ENCODE measurements at regions not wholly inside any gene's neighbourhood (a gene's known extent, or its start where the extent isn't known, plus 50 kb on each side); places are given as distances from the start of the nearest gene placed in this dataset.
A peak's percentile ranks its signal among the peaks of the same experiment; 100 is the strongest.

DNA sequence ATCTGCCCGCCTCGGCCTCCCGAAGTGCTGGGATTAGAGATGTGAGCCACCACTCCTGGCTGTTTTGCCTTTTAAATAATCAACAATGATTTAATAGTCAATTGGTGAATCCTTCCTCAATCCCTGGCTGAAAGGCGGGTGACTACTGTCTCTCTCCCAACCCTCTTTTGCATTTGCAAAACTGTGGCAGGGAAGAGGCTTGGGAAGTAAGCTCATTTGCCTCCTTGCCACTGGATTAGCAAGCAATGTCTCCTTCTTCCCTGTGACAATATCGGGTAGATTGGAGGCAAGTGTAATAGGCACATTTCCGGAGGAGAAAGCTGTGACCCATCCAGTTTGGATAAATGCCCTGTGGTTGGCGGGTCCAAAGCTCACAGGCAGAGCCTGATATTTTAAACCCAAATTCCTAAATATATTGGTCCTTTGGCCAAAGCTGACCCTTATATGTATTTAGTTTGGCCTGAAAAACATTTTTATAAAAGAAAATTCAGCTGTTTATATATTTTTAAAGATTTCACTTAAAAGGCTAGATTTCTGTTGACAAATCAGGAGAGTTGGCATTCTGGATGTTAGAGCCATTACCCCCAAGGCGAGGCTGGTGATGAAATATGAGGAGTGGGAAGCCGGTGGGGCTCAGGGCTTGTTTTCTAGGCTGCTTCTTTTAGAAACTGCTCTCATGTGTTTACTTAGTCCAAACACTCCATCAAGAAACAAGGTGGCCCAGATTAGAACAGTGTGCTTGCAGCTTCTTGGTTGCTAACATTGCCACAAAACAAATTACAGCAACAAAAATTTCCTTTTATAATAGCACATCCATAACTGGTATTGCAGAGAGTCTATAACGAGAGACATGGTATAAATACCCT lies 646.9 kb upstream of the TMEM132C start:
- Histone ChIP-seq H3K27ac (ENCODE audit: low read depth, low read length) (no peak overlapping the region), H3K4me3 (ENCODE audit: low read depth, low read length) (no peak overlapping the region), H3K9me3 (ENCODE audit: control insufficient read depth, insufficient read depth, low read length) (no peaks in the 10 kb centered on the region), H3K4me1 (ENCODE audit: control insufficient read depth, insufficient read depth, low read length) (peaks cover 6% of the 10 kb centered on the region), H3K36me3 (ENCODE audit: control insufficient read depth, insufficient read depth, low read length) (no peaks in the 10 kb centered on the region), H3K27me3 (ENCODE audit: control insufficient read depth, insufficient read depth, low read length) (no peaks in the 10 kb centered on the region)
- no peak for DNase-seq (ENCODE audit: low read depth in 4 of 6, low spot score in 6 of 6)
- no CpG with 5 or more reads among the region's 10 CpGs for WGBS (ENCODE audit: insufficient coverage)

DNA sequence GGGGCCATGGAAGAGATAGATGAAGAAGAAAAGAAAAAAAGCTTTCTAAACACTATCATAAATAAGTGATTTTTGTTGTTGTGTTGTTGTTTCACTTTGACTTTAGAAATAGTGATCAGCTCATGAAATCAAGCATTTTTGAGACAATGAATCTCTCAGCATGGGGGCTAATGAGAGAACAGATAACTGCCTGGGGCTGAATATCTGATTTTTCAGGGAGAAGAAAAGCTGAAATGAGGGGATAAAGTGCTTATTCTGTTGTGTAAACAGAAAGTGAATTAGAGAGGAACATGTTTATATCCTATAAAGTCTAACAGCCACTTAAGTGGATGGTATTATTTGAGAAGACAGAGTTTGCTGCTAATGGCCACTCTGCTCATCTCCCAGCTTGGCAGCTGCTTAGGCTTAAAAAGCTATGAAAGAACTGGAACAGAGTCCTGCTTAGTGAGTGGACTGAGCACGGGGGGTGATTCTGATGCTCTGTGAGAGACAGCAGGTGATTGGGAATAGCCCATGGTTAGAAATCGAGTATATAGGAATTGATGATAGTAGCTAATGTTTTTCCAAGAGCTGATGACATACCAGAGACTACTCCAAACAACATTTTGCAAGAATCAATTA lies 646.1 kb upstream of the TMEM132C start:
- Histone ChIP-seq H3K9me3 (ENCODE audit: control insufficient read depth, insufficient read depth, low read length) (no peaks in the 10 kb centered on the region), H3K36me3 (ENCODE audit: control insufficient read depth, insufficient read depth, low read length) (no peaks in the 10 kb centered on the region), H3K4me3 (ENCODE audit: low read depth, low read length) (no peak overlapping the region), H3K27ac (ENCODE audit: low read depth, low read length) (no peak overlapping the region), H3K4me1 (ENCODE audit: control insufficient read depth, insufficient read depth, low read length) (peaks cover 6% of the 10 kb centered on the region), H3K27me3 (ENCODE audit: control insufficient read depth, insufficient read depth, low read length) (no peaks in the 10 kb centered on the region)
- peak in 1 of 6 donors; percentile 79 for DNase-seq (ENCODE audit: low read depth in 4 of 6, low spot score in 6 of 6)
- WGBS (ENCODE audit: insufficient coverage) = no CpG with 5 or more reads among the region's 2 CpGs

DNA sequence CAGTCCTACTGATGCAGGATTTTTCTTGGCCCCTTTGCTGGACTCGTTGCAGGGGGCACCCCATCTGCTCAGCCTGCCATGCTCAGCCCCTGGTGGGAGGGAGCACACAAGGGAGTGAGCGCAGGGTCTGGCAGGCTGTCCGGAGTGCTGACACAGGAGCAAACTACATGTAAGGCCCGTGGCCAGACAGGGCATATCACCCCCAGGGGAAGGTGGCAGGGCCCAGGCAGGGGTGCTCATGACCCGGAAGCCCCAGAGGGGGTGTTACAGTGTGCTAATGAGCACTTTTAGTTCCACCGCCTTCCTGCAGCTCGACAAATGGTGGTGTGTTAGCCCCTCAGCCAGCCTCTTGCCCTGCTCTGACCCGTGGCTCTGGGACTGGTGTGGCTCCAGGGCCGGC lies 645.6 kb upstream of the TMEM132C start:
- H3K27ac ChIP-seq (ENCODE audit: low read depth, low read length) = no peak overlapping the region

DNA sequence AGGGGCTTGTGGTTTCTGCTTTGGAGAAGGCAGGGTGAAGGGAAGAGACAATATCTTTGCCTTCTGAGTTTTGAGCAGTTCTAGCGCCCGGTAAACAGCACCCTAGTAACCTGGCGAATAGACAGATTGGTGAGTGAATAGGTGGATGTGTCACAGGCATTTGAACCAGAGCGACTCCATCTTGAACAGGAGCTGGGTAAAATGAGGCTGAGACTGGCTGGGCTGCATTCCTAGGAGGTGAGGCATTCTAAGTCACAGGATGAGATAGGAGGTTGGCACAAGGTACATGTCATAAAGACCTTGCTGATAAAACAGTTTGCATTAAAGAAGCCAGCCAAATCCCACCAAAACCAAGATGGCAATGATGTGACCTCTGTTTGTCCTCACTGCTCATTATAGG lies 643.6 kb upstream of the TMEM132C start:
- no peaks in the 10 kb centered on the region for H3K9me3 ChIP-seq (ENCODE audit: control insufficient read depth, insufficient read depth, low read length)
- WGBS (ENCODE audit: insufficient coverage) = 98% methylated on average over 4 of the region's 4 CpGs
- H3K27ac ChIP-seq (ENCODE audit: low read depth, low read length) = no peak overlapping the region
- H3K4me1 ChIP-seq (ENCODE audit: control insufficient read depth, insufficient read depth, low read length) = peaks cover 6% of the 10 kb centered on the region
- H3K27me3 ChIP-seq (ENCODE audit: control insufficient read depth, insufficient read depth, low read length) = no peaks in the 10 kb centered on the region
- H3K36me3 ChIP-seq (ENCODE audit: control insufficient read depth, insufficient read depth, low read length) = no peaks in the 10 kb centered on the region
- DNase-seq (ENCODE audit: low read depth in 4 of 6, low spot score in 6 of 6) = no peak
- no peak overlapping the region for H3K4me3 ChIP-seq (ENCODE audit: low read depth, low read length)

More for the DNA sequence above, 645.6 kb upstream of the TMEM132C start:
- H3K4me1 ChIP-seq (ENCODE audit: control insufficient read depth, insufficient read depth, low read length) = peaks cover 6% of the 10 kb centered on the region
- H3K27me3 ChIP-seq (ENCODE audit: control insufficient read depth, insufficient read depth, low read length) = no peaks in the 10 kb centered on the region
- WGBS (ENCODE audit: insufficient coverage) = 76% methylated on average over 9 of the region's 9 CpGs
- H3K9me3 ChIP-seq (ENCODE audit: control insufficient read depth, insufficient read depth, low read length) = no peaks in the 10 kb centered on the region
- no peak overlapping the region for H3K4me3 ChIP-seq (ENCODE audit: low read depth, low read length)
- no peak for DNase-seq (ENCODE audit: low read depth in 4 of 6, low spot score in 6 of 6)
- no peaks in the 10 kb centered on the region for H3K36me3 ChIP-seq (ENCODE audit: control insufficient read depth, insufficient read depth, low read length)

DNA sequence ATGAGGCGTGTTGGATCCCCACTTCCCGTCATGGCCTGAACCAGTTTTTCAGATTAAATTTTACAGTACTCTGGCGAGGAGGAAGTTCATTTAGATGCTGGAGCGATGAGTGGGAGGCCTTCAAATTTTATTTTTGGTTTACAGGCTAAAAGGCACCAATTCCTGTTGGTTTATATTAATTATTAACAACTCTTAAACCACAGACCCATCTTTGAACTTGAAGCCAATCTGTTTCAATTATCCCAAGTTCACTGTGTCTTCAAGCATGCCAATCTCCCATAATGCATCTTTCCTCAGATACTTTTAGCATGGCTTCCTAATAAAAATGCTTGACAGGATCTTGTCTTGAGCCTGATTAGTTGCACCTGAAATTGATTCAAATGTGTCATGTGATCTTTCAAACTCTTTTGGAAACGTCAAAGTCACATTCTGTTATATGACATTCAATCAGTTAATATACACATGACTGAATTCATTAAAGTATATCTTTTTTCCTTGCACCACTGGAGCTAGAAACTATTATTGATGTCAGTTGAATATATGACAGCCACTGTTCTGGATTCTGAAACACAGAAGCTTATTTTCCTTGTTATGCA lies 641.7 kb upstream of the TMEM132C start:
- Histone ChIP-seq H3K4me1 (ENCODE audit: control insufficient read depth, insufficient read depth, low read length) (peaks cover 6% of the 10 kb centered on the region), H3K27ac (ENCODE audit: low read depth, low read length) (no peak overlapping the region), H3K36me3 (ENCODE audit: control insufficient read depth, insufficient read depth, low read length) (no peaks in the 10 kb centered on the region), H3K27me3 (ENCODE audit: control insufficient read depth, insufficient read depth, low read length) (no peaks in the 10 kb centered on the region), H3K4me3 (ENCODE audit: low read depth, low read length) (no peak overlapping the region), H3K9me3 (ENCODE audit: control insufficient read depth, insufficient read depth, low read length) (no peaks in the 10 kb centered on the region)
- WGBS (ENCODE audit: insufficient coverage) = 100% methylated on average over 2 of the region's 5 CpGs
- no peak for DNase-seq (ENCODE audit: low read depth in 4 of 6, low spot score in 6 of 6)

DNA sequence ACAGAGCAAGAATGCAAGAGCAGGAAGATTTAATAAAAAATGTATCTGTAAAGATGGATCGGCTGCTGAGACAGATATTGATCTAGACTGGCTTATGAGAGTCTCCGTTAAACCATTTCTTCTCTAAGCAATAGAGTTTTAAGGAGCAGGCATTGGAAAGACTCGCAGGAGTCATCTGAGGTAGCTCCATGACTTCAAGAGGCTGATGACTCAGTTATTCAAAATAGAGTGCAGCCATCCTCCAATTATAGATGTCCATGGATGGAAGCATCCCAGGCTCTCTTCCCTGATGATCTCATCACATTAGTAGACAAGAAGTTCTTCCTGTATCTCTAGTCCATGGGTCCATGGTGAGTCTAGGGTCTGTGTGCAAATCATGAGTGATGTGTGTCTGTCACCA lies 638.3 kb upstream of the TMEM132C start:
- Histone ChIP-seq H3K4me1 (ENCODE audit: control insufficient read depth, insufficient read depth, low read length) (no peaks in the 10 kb centered on the region), H3K27ac (ENCODE audit: low read depth, low read length) (no peak overlapping the region), H3K4me3 (ENCODE audit: low read depth, low read length) (no peak overlapping the region), H3K36me3 (ENCODE audit: control insufficient read depth, insufficient read depth, low read length) (no peaks in the 10 kb centered on the region), H3K27me3 (ENCODE audit: control insufficient read depth, insufficient read depth, low read length) (no peaks in the 10 kb centered on the region), H3K9me3 (ENCODE audit: control insufficient read depth, insufficient read depth, low read length) (no peaks in the 10 kb centered on the region)
- 100% methylated on average over 2 of the region's 3 CpGs for WGBS (ENCODE audit: insufficient coverage)
- no peak for DNase-seq (ENCODE audit: low read depth in 4 of 6, low spot score in 6 of 6)

DNA sequence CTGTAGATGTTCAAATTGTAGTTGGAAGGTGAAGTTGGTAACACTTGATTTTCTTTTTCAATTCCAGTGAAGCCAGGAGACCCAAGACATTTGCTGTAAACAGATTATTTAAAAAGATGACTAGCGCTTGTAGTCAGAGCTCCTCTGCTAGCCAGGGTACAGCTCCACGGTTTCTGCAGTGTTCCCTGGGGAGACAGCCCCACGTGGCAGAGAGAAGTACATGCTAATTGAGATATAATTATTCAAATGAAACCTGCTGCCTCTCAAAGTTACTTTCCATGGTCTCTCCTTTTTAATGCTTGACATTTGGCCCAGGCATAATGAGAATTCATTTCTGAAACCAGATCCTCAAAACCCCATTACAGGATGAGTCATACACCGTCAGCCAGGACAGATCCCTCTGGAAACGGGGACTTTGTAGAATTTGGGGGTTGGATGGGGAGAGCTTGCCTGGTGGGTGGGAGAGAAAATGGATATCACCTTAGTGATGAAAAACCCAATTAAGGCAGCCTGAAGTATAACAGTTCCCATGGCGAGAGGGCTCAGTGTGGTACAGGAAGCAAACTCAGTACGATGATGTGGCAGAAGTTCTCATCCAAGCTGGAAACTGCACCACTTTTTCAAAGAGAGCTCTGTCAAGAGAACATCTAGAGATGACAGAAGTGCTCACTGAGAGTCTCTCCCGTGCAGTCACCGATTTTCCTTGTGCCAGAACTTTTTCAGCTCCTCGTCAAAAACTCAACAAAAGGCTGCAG lies 637.7 kb upstream of the TMEM132C start:
- Histone ChIP-seq H3K4me3 (ENCODE audit: low read depth, low read length) (no peak overlapping the region), H3K4me1 (ENCODE audit: control insufficient read depth, insufficient read depth, low read length) (no peaks in the 10 kb centered on the region), H3K27me3 (ENCODE audit: control insufficient read depth, insufficient read depth, low read length) (no peaks in the 10 kb centered on the region), H3K36me3 (ENCODE audit: control insufficient read depth, insufficient read depth, low read length) (no peaks in the 10 kb centered on the region), H3K9me3 (ENCODE audit: control insufficient read depth, insufficient read depth, low read length) (no peaks in the 10 kb centered on the region), H3K27ac (ENCODE audit: low read depth, low read length) (no peak overlapping the region)
- DNase-seq (ENCODE audit: low read depth in 4 of 6, low spot score in 6 of 6) = no peak
- 75% methylated on average over 5 of the region's 10 CpGs for WGBS (ENCODE audit: insufficient coverage)

DNA sequence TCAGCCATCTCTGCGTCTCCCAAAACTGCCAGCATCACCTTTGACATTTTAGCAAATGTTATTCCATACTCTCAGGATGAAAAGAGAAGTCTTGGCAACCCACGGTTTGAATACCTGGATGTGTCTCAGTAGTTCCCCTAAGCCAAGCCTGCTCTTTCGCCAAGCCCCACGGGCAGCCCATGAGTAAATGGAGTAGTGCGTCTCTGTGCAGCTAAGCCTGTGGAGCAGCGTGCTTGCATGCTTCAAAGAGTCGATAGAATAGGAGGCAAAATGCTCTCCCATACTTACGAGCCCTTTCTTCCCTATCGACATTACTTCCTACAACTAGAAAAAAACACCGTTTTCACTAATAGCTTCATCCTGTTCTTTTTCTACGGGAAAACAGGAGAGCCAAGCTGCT lies 634.5 kb upstream of the TMEM132C start:
- Histone ChIP-seq H3K27me3 (ENCODE audit: control insufficient read depth, insufficient read depth, low read length) (no peaks in the 10 kb centered on the region), H3K27ac (ENCODE audit: low read depth, low read length) (no peak overlapping the region)

DNA sequence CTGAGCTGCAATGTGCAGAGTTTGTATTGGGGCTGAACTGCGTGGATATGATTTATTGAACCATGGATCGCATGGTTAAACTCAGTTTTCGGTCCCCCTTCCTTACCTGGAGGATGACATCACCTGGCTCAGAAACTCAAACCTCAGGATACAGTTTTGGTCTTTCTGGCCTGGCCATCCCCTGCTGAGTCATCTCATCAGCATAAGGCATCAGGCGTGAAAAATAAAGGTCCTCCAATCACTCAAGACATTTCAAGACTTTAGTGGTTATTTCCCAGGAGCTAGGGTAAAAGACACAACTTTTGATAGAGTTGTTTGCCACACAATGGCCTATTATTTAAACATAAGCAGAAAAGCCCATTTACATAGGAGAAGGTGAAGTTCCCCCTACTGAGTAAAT lies 631.1 kb upstream of the TMEM132C start:
- Histone ChIP-seq H3K27me3 (ENCODE audit: control insufficient read depth, insufficient read depth, low read length) (no peaks in the 10 kb centered on the region), H3K4me1 (ENCODE audit: control insufficient read depth, insufficient read depth, low read length) (no peaks in the 10 kb centered on the region), H3K27ac (ENCODE audit: low read depth, low read length) (no peak overlapping the region), H3K36me3 (ENCODE audit: control insufficient read depth, insufficient read depth, low read length) (no peaks in the 10 kb centered on the region), H3K9me3 (ENCODE audit: control insufficient read depth, insufficient read depth, low read length) (no peaks in the 10 kb centered on the region), H3K4me3 (ENCODE audit: low read depth, low read length) (no peak overlapping the region)
- no peak for DNase-seq (ENCODE audit: low read depth in 4 of 6, low spot score in 6 of 6)
- 94% methylated on average over 3 of the region's 4 CpGs for WGBS (ENCODE audit: insufficient coverage)

More for the DNA sequence above, 634.5 kb upstream of the TMEM132C start:
- no peaks in the 10 kb centered on the region for H3K9me3 ChIP-seq (ENCODE audit: control insufficient read depth, insufficient read depth, low read length)
- no peak overlapping the region for H3K4me3 ChIP-seq (ENCODE audit: low read depth, low read length)
- DNase-seq (ENCODE audit: low read depth in 4 of 6, low spot score in 6 of 6) = peak in 1 of 6 donors; percentile 27
- no peaks in the 10 kb centered on the region for H3K36me3 ChIP-seq (ENCODE audit: control insufficient read depth, insufficient read depth, low read length)
- no peaks in the 10 kb centered on the region for H3K4me1 ChIP-seq (ENCODE audit: control insufficient read depth, insufficient read depth, low read length)
- WGBS (ENCODE audit: insufficient coverage) = 71% methylated on average over 9 of the region's 11 CpGs

All from spinal cord (tissue), 9 donors.